Loucy (cell line): ENCODE measurements at regions not wholly inside any gene's neighbourhood (a gene's known extent, or its start where the extent isn't known, plus 50 kb on each side); places are given as distances from the start of the nearest gene placed in this dataset.

Source experiments
- EZH2phosphoT487 ChIP-seq: fragments of 200-600 bp; IDR thresholded peaks from 2 replicates; pipeline ENCODE4 v1.6.1; 2018; ENCODE audit warnings: antibody characterized with exemption, mild to moderate bottlenecking, moderate library complexity, borderline replicate concordance
- TF ChIP-seq, protein P1 (sequence below): fragments of 200-600 bp; sonication (generic); conservative IDR thresholded peaks from 2 replicates; pipeline ENCODE4 v1.5.1; 2014; ENCODE audit warnings: mild to moderate bottlenecking, antibody characterized with exemption, low read length

DNA sequence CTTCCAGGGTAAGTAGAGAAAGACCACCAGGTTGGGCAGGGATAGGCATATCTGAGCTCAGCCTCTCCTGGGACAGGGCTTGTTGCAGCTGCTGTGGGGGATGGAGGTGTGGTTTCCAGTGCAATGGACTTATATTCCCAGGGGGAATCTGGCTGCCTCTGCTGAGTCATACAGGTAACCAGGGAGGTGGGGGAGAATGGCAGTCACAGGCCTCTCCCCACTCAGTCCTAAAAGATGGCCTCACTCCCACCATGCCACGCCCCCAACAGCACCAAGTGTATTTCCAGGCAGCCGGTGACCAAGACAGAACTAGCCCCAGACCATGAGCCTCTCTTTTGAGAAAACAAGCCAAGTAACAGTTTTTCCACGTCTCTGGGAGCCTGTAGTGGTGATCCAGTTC, 1240.7 kb downstream of the BRINP3 start:
- TF ChIP-seq, protein P1, sequence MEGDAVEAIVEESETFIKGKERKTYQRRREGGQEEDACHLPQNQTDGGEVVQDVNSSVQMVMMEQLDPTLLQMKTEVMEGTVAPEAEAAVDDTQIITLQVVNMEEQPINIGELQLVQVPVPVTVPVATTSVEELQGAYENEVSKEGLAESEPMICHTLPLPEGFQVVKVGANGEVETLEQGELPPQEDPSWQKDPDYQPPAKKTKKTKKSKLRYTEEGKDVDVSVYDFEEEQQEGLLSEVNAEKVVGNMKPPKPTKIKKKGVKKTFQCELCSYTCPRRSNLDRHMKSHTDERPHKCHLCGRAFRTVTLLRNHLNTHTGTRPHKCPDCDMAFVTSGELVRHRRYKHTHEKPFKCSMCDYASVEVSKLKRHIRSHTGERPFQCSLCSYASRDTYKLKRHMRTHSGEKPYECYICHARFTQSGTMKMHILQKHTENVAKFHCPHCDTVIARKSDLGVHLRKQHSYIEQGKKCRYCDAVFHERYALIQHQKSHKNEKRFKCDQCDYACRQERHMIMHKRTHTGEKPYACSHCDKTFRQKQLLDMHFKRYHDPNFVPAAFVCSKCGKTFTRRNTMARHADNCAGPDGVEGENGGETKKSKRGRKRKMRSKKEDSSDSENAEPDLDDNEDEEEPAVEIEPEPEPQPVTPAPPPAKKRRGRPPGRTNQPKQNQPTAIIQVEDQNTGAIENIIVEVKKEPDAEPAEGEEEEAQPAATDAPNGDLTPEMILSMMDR, result no peak
- no peak for TF ChIP-seq EZH2phosphoT487
